DND-41 (cell line): ENCODE measurements at regions not wholly inside any gene's neighbourhood (a gene's known extent, or its start where the extent isn't known, plus 50 kb on each side); places are given as distances from the start of the nearest gene placed in this dataset.

ENCODE experiments used
- ATAC-seq: fragments of 200-7000 bp; cut with Tn5 transposase; 3 replicates; pipeline ENCODE4 v1.9.1; 2021; ENCODE audit warnings: low read depth; ENCODE audit not compliant: insufficient read depth
- DNase-seq: peaks from one replicate; pipeline ENCODE4 v3.0.0-alpha.2; 2020
- H2AFZ ChIP-seq: 2 replicates; pipeline ENCODE4 v1.6.0; 2012; ENCODE audit warnings: low read depth, low read length
- H3K27ac ChIP-seq: 2 replicates; pipeline ENCODE4 v1.5.1; 2012; ENCODE audit warnings: low read length, inconsistent platforms
- H3K27me3 ChIP-seq: fragments of 200-600 bp; sonication (generic); 2 replicates; pipeline ENCODE4 v1.6.0; 2012; ENCODE audit warnings: low read length, mild to moderate bottlenecking, inconsistent platforms; ENCODE audit not compliant: insufficient read depth, poor library complexity
- H3K36me3 ChIP-seq: 2 replicates; pipeline ENCODE4 v1.5.1; 2012; ENCODE audit warnings: low read length, inconsistent platforms; ENCODE audit not compliant: insufficient read depth
- H3K4me1 ChIP-seq: 2 replicates; pipeline ENCODE4 v1.5.1; 2012; ENCODE audit warnings: mild to moderate bottlenecking, low read length; ENCODE audit not compliant: insufficient read depth
- H3K4me2 ChIP-seq: 2 replicates; pipeline ENCODE4 v1.6.0; 2012; ENCODE audit warnings: mild to moderate bottlenecking, moderate library complexity, low read length, inconsistent platforms; ENCODE audit not compliant: insufficient read depth
- H3K4me3 ChIP-seq, 2 experiments: fragments of 200-600 bp in 1 of 2; shearing (Covaris generic) in 1 of 2; 2 replicates each; pipeline ENCODE4 v1.5.1; 2012 to 2016; ENCODE audit warnings: inconsistent platforms in 2 of 2, low read length in 2 of 2, mild to moderate bottlenecking in 2 of 2, low read depth in 1 of 2, moderate library complexity in 1 of 2
- H3K79me2 ChIP-seq: 2 replicates; pipeline ENCODE4 v1.6.0; 2012; ENCODE audit warnings: low read length, inconsistent platforms; ENCODE audit not compliant: insufficient read depth
- H3K9ac ChIP-seq: 2 replicates; pipeline ENCODE4 v1.6.0; 2012; ENCODE audit warnings: low read depth, mild to moderate bottlenecking, inconsistent platforms, low read length, moderate library complexity
- H3K9me3 ChIP-seq: 2 replicates; pipeline ENCODE4 v1.5.1; 2012; ENCODE audit warnings: low read length, moderate library complexity, mild to moderate bottlenecking, inconsistent platforms; ENCODE audit not compliant: insufficient read depth, severe bottlenecking
- H4K20me1 ChIP-seq: 2 replicates; pipeline ENCODE4 v1.6.0; 2012; ENCODE audit warnings: low read length; ENCODE audit not compliant: insufficient read depth
- CTCF ChIP-seq: IDR thresholded peaks from 2 replicates; pipeline ENCODE4 v1.5.1; 2012; ENCODE audit warnings: borderline replicate concordance, low read length, moderate library complexity, mild to moderate bottlenecking; ENCODE audit not compliant: poor library complexity, severe bottlenecking; ENCODE audit errors: extremely low read depth
- EZH2 ChIP-seq: IDR thresholded peaks from 3 replicates; pipeline ENCODE4 v1.6.1; 2012; ENCODE audit warnings: borderline replicate concordance, low read depth, mild to moderate bottlenecking, moderate library complexity, low read length, inconsistent platforms; ENCODE audit not compliant: severe bottlenecking

- Histone ChIP-seq H3K4me1 (no peaks in the 10 kb centered on the region), H3K27ac (no peak overlapping the region), H4K20me1 (no peaks in the 10 kb centered on the region), H2AFZ (no peak overlapping the region), H3K9me3 (no peaks in the 10 kb centered on the region), H3K79me2 (no peaks in the 10 kb centered on the region), H3K36me3 (no peaks in the 10 kb centered on the region), H3K9ac (no peak overlapping the region), H3K4me3 (no peak overlapping the region), H3K27me3 (no peaks in the 10 kb centered on the region), H3K4me2 (no peak overlapping the region)
- no peak for TF ChIP-seq CTCF
- TF ChIP-seq EZH2, result no peak
- ATAC-seq, result no peak
- no peak for DNase-seq
Measured at GRCh38 chr2:67232936-67233335, 164.2 kb upstream of the ETAA1 start.

GRCh38 chr2:67234440-67234839, 162.7 kb upstream of the ETAA1 start:
- Histone ChIP-seq H3K36me3 (no peaks in the 10 kb centered on the region), H3K79me2 (no peaks in the 10 kb centered on the region), H4K20me1 (no peaks in the 10 kb centered on the region), H3K27me3 (no peaks in the 10 kb centered on the region), H3K27ac (no peak overlapping the region), H3K9me3 (no peaks in the 10 kb centered on the region), H2AFZ (no peak overlapping the region), H3K4me2 (no peak overlapping the region), H3K9ac (no peak overlapping the region), H3K4me3 (no peak overlapping the region), H3K4me1 (no peaks in the 10 kb centered on the region)
- TF ChIP-seq CTCF (no peak), EZH2 (no peak)
- DNase-seq (no peak), ATAC-seq (no peak)

GRCh38 chr2:67237288-67237687, 159.8 kb upstream of the ETAA1 start:
- H2AFZ ChIP-seq, result no peak overlapping the region
- H3K4me3 ChIP-seq, result no peak overlapping the region
- no peaks in the 10 kb centered on the region for H4K20me1 ChIP-seq
- no peak for TF ChIP-seq EZH2
- TF ChIP-seq CTCF, result no peak
- H3K9ac ChIP-seq, result no peak overlapping the region
- H3K4me2 ChIP-seq, result no peak overlapping the region
- no peaks in the 10 kb centered on the region for H3K27me3 ChIP-seq
- DNase-seq (no peak), ATAC-seq (no peak)
- no peaks in the 10 kb centered on the region for H3K36me3 ChIP-seq
- no peaks in the 10 kb centered on the region for H3K79me2 ChIP-seq
- no peaks in the 10 kb centered on the region for H3K4me1 ChIP-seq
- H3K27ac ChIP-seq, result no peak overlapping the region
- H3K9me3 ChIP-seq, result no peaks in the 10 kb centered on the region

- Histone ChIP-seq H3K27ac (no peak overlapping the region), H3K9me3 (no peaks in the 10 kb centered on the region), H3K36me3 (no peaks in the 10 kb centered on the region), H3K4me2 (no peak overlapping the region), H3K4me3 (no peak overlapping the region), H3K27me3 (no peaks in the 10 kb centered on the region), H2AFZ (no peak overlapping the region), H4K20me1 (no peaks in the 10 kb centered on the region), H3K79me2 (no peaks in the 10 kb centered on the region), H3K4me1 (no peaks in the 10 kb centered on the region), H3K9ac (no peak overlapping the region)
- ATAC-seq, result no peak
- TF ChIP-seq CTCF (no peak), EZH2 (no peak)
- DNase-seq, result no peak
Measured at GRCh38 chr2:67240507-67240906, 156.6 kb upstream of the ETAA1 start.
